ENCODE measurements at regions not wholly inside any gene's neighbourhood (a gene's known extent, or its start where the extent isn't known, plus 50 kb on each side); places are given as distances from the start of the nearest gene placed in this dataset.
"Not testable (repeated sequence)": the region's sequence is repeated elsewhere in the genome, so short reads cannot be mapped to it uniquely, and the experiment has no call there.

GRCh38 chr6:137717074-137718073 is 149.7 kb upstream of the TNFAIP3 start:
- DNase-seq, result peak; percentile 92

- not testable (repeated sequence) for DNase-seq
Measured at GRCh38 chr6:137718903-137719302, 148.2 kb upstream of the TNFAIP3 start.

GRCh38 chr6:137722749-137723272 is 144.2 kb upstream of the TNFAIP3 start:
- DNase-seq, result peak; percentile 39

- no peak for DNase-seq
Measured at GRCh38 chr6:137723273-137724017, 143.6 kb upstream of the TNFAIP3 start.

GRCh38 chr6:137724018-137724403 is 143.0 kb upstream of the TNFAIP3 start:
- no peak for DNase-seq

- no peak for DNase-seq
Measured at GRCh38 chr6:137724495-137725211, 142.4 kb upstream of the TNFAIP3 start.

- no peak for DNase-seq
Measured at GRCh38 chr6:137725949-137726348, 141.1 kb upstream of the TNFAIP3 start.

GRCh38 chr6:137726582-137726981 is 140.5 kb upstream of the TNFAIP3 start:
- no peak for DNase-seq

- DNase-seq, result no peak
Measured at GRCh38 chr6:137727216-137727765, 139.8 kb upstream of the TNFAIP3 start.

GRCh38 chr6:137728386-137729349 is 138.4 kb upstream of the TNFAIP3 start:
- DNase-seq, result no peak

GRCh38 chr6:137729866-137730629 is 137.0 kb upstream of the TNFAIP3 start:
- no peak for DNase-seq

- no peak for DNase-seq
Measured at GRCh38 chr6:137731600-137731959, 135.5 kb upstream of the TNFAIP3 start.

- no peak for DNase-seq
Measured at GRCh38 chr6:137731960-137732616, 135.0 kb upstream of the TNFAIP3 start.

GRCh38 chr6:137733372-137733771 is 133.7 kb upstream of the TNFAIP3 start:
- no peak for DNase-seq

- DNase-seq, result no peak
Measured at GRCh38 chr6:137734005-137734874, 132.8 kb upstream of the TNFAIP3 start.

GRCh38 chr6:137734875-137735182 is 132.2 kb upstream of the TNFAIP3 start:
- no peak for DNase-seq

- DNase-seq, result peak; percentile 48
Measured at GRCh38 chr6:137736048-137736818, 130.8 kb upstream of the TNFAIP3 start.

- no peak for DNase-seq
Measured at GRCh38 chr6:137736911-137737310, 130.1 kb upstream of the TNFAIP3 start.

Measured in CD4-positive, alpha-beta T cell treated with Interleukin-10 for 1 hour (primary cell).